ELR (cell line): ENCODE measurements at regions not wholly inside any gene's neighbourhood (a gene's known extent, or its start where the extent isn't known, plus 50 kb on each side); places are given as distances from the start of the nearest gene placed in this dataset.
"Not testable (repeated sequence)": the region's sequence is repeated elsewhere in the genome, so short reads cannot be mapped to it uniquely, and the experiment has no call there.

Experiments
- DNase-seq: peaks from one replicate; pipeline ENCODE4 v3.0.0-alpha.2; 2015; ENCODE audit warnings: low read depth

DNA sequence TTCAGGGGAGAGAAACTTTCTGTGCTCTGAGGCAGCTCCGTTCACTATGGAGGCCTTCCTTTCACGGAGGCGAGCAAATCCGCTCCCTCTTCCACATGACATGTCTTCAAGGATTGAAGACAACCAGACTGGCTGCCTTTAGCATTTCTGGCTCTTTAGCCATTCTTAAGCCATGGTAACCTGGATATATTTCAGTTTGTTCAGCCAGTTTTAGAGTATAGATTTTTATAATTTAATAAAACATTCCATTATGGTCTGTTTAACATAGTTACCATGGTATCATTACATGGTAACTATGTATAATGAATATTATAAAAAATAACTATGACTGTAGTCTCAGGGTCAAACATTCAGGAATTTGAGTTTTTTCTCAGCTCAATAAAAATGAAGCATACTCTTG is 54.2 kb upstream of the NFIA start:
- DNase-seq, result no peak

DNA sequence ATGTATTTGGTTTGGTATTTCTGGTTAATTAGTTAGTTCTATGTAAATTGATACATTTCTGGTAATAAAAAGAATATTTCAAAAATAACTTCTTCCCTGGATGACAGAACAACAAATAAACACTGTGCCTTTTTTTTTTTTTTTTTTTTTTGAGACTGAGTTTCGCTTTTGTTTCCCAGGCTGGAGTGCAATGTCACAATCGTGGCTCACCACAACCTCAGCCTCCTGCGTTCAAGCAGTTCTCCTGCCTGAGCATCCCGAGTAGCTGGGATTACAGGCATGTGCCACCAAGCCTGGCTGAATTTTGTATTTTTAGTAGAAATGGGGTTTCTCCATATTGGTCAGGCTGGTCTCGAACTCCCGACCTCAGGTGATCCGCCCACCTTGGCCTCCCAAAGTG is 64.3 kb upstream of the NFIA start:
- DNase-seq, result not testable (repeated sequence)

- DNase-seq, result no peak
Observed at GRCh38 chr1:61017651-61018050, 64.7 kb upstream of the NFIA start.

- DNase-seq, result no peak
Observed at GRCh38 chr1:61013946-61014667, 68.3 kb upstream of the NFIA start.

DNA sequence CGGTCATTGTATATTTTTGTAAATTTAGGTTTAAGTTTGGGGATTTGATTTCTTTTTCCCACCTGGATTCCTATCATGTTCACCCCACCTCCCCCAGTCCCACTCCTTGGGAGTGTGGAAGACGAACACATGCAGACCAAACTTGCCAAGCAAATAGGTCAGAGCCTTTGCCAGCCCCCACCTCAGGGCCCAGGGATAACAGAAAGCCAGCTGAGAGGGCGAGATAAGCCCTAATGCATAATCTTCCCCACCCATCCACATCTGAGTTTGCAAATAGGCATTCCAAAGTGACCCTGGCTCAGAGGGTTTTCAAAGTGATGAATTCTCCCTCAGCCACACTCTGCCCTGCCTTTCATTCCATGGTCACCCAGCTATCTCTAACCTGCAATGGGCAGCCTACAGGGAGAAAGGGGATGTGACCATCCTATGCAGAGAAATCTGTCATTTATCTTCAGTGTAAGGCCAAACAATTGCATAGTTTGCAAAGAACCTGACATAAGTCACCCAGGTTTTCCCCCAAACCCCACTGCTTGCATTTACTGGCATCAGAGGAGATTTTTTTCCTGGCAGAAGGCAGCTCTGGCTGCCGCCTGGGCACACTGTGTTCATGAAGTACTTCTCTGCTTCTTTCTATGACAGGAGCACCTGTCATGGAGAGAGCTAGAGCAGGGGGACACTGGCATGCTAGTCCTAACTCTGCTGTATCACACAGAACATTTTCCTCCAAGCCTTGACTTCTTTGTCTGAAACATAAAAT is 69.0 kb upstream of the NFIA start:
- DNase-seq, result no peak

DNA sequence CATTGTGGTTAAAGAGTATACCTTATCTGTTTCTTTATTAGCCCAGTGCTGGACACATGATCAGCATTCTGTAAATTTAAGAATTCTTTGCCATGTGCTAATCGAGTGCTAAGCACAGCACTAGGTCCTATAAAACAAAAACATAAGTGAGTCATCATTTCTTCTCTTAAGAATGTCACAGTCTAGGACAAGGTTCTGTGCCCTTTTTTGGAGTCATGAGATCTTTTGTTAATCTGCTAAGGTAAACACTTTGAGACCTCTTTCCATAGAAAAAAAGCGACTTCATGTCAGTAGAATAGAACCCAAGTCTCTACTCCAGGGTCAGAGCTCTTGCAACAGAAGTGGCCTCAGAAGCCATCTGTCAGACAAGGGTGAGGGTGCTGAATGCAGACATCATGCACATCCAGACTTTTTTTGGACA is 70.0 kb upstream of the NFIA start:
- DNase-seq, result no peak

DNA sequence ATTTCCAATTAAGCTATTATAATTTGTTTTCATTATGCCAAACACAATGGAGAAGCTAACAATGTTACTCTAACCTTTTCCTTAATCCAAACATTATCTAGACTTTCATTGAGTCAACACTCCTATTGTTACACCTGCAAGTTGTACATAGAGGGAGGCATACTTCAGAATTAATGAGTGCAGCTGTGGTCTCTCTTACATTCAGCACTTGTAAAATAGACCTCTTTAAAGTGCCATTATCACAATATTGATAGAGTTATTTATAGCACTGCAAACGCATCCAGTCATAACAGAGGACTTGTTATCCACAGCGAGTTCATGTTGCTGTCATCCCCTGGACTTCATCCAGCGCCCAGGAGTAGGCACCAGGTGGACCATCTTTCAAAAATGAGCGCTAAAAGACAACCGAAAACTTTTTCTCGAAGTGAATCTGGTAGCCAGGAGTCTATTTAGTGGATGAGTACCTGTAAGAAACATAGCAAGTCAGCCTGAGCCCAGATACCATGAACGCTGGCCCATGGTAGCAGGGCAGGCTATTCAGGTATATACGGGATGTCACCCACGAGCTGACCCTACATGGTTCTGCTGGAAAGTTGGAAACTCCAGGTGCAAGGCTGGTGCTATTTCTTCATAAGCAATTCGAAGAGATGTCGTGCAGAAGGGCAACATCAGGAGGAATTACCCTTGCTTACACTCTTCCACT is 70.6 kb upstream of the NFIA start:
- DNase-seq, result no peak

GRCh38 chr1:61007534-61008364 is 74.6 kb upstream of the NFIA start:
- DNase-seq, result no peak

DNA sequence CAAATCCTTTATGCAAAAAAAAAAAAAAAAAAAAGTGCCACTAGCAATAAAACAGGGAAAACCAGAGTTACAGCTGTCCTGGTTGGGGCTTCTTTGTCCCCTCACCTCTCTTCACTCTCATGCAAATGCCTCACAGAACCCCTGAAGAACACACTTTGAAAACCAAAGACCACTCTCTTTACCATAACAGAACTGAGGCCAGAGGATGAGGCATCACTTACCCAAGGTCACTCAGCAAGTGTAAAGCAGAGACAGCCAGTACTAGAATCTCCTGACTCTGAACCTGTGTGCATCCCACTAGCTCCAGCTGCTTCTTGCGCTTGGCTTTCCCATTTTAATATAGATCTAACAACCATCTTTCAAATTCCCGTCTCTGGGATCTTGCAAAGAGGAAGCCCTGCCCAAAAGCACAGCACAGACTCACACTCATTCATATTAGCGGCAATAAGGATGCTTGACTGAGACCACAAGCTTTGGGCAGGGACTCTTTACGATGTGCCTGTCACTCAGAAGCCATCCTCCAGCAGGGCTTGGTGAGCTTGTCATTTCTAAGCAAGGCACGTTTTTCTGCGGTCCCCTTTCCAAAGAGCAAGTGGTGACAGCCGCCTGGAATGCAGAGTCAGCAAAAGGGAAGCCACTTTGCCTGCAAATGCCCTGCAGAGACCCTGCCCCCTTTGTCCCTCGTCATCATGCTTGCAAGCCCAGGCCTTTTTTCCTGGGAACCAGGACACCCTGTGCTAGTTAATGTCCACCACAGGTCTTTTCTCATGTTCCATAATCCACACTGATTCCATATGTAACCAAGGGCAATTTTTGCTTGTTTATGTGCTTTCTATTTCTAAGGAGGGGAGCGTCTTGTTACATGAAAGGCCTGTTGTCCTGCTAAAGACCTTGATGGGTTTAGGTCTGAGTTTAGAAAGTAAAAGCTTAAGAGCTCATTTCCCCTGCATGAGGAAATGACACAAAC is 76.5 kb upstream of the NFIA start:
- DNase-seq, result no peak

DNA sequence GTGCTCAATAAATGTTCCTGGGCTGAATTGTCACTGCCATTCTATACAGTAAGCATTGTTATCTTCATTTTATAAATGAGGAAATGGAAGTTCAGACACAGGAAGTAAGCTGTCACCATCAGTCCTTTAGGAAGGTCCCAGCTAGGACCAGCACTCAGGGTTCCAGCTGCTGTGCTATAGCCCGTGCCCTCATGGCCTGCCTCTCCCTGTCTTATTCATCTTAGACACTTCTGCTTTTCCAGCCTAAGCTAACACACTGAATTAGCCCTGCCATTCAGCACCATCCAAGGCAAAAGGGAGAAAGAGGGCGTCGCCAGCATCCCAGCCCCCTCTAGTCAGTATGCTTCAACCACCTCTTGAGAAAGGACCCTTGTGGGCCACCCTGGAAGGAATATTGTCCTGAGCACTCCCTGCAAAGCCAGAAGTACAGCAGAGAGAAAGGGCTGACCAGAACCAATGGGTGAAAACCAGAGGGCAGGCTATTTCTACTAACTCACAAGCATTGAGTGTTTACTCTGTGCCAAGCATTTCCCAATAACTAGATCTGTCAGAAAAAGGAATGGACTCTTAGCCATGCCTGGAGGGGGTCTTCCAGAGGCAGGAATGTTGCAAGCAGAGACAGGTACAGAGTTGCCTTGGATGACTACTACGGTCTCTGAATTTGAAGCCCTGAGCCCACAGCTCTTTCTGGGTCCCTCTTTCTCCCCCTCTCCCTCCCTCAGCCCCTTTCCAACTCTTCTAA is 77.9 kb upstream of the NFIA start:
- no peak for DNase-seq

DNA sequence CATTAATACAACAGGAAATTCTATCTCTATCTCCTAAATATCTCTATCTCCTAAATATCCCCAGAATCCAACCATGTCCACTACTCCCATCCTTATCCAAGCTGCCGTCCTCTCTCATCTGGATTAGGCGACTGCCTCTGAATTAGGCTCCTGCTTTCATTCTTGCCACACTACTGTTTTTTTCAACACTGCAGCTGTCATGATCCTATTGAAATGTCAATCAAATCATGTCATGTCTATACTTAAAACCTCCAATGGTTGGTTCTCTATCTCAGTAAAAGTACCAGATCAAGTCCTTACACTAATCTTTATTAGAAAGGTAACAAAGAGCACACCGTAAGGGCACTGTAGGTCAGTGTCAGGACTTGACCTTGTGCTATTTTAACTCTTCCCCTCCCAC is 82.0 kb upstream of the NFIA start:
- no peak for DNase-seq

DNA sequence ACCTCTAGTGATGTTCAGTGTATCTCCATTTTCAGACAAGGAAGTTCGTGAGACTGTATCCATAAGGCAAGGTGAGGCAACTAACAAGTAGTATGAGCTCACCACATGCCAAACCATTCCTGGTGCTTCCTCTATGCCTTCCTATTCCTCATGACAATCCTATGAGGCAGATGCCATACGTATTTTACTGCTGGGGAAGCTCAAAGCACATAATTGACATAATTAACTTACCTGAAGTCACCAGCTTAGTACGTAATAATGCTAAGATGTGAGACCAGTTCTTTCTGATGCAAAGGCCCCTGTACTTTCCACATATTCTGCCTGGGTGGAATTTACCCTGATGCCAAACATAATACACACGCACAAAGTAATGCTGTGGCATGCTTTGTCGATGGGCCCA is 83.6 kb upstream of the NFIA start:
- no peak for DNase-seq

- no peak for DNase-seq
Observed at GRCh38 chr1:60994828-60995492, 87.4 kb upstream of the NFIA start.

- DNase-seq, result no peak
Observed at GRCh38 chr1:60994369-60994768, 88.0 kb upstream of the NFIA start.

DNA sequence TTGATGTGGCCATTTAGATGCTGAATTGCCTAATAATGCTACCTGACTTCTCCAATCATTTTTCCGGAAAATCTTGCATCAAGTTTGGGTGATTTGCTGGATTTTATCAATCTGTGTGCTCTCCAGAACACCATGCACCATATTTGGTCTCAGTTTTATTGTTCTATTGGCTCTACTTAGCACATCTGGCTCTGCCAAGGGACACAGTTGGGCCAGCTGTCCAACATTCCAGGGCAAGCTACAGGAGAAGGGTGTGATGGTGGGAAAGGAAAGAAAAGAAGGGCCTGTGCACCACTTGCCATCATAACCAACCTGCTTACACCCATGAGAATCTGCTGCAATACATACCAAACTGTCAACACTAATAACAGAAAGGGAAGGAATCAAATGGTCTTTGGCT is 90.2 kb upstream of the NFIA start:
- DNase-seq, result no peak

- no peak for DNase-seq
Observed at GRCh38 chr1:60990714-60991090, 91.7 kb upstream of the NFIA start.

DNA sequence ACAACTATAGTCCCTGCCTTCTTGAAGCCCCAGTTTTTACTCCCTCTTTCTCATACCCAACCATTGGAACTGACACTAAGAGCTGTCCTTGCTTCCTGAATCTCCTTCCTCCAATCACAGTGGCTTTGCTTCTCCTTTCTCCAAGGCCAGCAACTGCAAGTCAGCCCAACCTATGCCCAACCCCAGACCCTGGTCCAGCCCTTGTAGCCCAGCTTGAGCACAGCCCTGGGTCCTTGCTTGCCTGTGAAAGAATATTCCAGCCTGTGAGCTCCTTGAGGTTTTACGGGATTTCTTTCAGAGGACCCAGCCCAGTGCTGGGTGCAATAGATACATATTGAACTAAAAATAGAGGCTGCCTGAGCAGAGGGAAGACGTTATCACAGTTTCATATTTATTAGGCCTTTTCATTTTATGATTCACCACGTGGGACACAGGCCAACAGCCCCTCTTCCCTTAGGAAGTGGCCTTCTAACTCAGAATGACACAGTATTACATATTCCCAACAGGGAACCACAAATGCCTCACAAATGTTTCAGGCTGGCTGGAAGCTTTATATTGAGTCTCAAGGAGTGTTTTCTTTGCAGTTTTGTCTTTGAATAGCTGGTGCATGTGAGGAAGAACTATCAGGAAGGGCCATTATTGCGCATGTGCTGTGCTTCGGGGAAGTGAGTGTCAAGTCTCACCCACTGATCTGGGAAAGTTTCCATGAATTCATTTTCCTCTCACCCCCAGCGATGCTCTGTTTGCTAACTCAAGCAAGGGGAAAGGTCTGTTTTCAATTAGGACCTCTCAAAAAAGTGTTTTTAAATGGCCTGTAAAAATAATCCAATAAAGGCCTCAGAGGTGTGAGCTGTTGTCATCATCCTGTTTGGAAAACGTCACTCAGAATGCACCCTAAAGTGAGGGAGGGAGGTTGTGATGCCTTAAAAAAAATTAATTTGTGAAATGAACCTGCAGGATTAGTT is 92.3 kb upstream of the NFIA start:
- peak; percentile 72 for DNase-seq

DNA sequence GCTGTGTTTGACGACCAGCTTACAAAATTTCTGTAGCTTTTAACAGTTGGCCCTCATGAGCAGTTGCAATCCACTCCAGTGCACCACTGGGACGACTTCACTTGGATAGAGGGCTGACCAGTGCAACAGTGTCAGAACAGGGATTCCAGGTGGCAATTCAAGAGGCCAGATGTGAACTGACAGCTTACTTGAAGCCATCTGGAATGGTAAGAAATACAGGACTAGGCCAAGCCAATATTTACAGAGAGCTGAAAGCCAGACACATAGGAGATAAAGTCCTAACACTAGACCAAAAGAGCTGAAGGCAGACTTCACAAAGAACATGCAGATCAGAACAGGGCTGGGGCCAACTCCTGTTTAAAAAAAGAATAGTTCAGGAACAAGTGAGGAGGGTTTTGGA is 93.5 kb upstream of the NFIA start:
- peak; percentile 1 for DNase-seq

GRCh38 chr1:60987904-60988303 is 94.5 kb upstream of the NFIA start:
- DNase-seq, result no peak
